ENCODE measurements at regions not wholly inside any gene's neighbourhood (a gene's known extent, or its start where the extent isn't known, plus 50 kb on each side); places are given as distances from the start of the nearest gene placed in this dataset.

GRCh38 chr14:71762575-71762974 lies 169.7 kb upstream of the RGS6 start (continued):
- no peak for TF ChIP-seq ZNF114 (CRISPR knock-in tag; IDR thresholded peaks at IDR 0.05)
- TF ChIP-seq EZH2phosphoT487 (IDR thresholded peaks at IDR 0.05; ENCODE audit: unreplicated experiment): no peak
- no peak for TF ChIP-seq ETS1 (IDR thresholded peaks at IDR 0.05)

GRCh38 chr14:71764701-71765382 lies 167.4 kb upstream of the RGS6 start:
- Histone ChIP-seq H3K9me2 (ENCODE audit: insufficient read depth) (peaks cover 6% of the 10 kb centered on the region; the same call in 1 of the 2 replicates), H4K20me1 (replicated peaks; ENCODE audit: insufficient read depth) (no peaks in the 10 kb centered on the region), H3K79me2 (replicated peaks; ENCODE audit: insufficient read depth) (no peaks in the 10 kb centered on the region), H3F3A (replicated peaks; ENCODE audit: low read depth) (no peaks in the 10 kb centered on the region), H3K4me1 (ENCODE audit: insufficient read depth) (peaks cover 10% of the 10 kb centered on the region; the same call in 1 of the 2 replicates), H2AFZ (peak overlapping the region; percentile 79), H3K36me3 (ENCODE audit: insufficient read depth) (no peaks in the 10 kb centered on the region), H3K4me2 (no peak overlapping the region), H3K4me3 (no peak overlapping the region), H3K27ac (ENCODE audit: low read depth) (no peak overlapping the region), H3K27me3 (ENCODE audit: insufficient read depth) (no peaks in the 10 kb centered on the region)
- Mint-ChIP-seq H3K4me1 (peaks cover 9% of the 10 kb centered on the region), H3K27ac (peak overlapping the region; percentile 22; the same call in 1 of the 2 replicates), H3K4me3 (no peak overlapping the region), H3K9me3 (no peaks in the 10 kb centered on the region; the same call in 2 of the 3 replicates), H3K27me3 (ENCODE audit: insufficient read depth, low read depth, poor library complexity) (no peaks in the 10 kb centered on the region), H3K36me3 (ENCODE audit: low read depth) (no peaks in the 10 kb centered on the region)
- ATAC-seq (peak; percentile 28; the same call in 1 of the 3 replicates), DNase-seq (ENCODE audit: low spot score) (no peak)
- no peak for TF ChIP-seq ZNF114 (CRISPR knock-in tag; IDR thresholded peaks at IDR 0.05)
- TF ChIP-seq REST (IDR thresholded peaks at IDR 0.05; ENCODE audit: unreplicated experiment): no peak
- TF ChIP-seq CTCF (conservative IDR thresholded peaks at IDR 0.05; ENCODE audit: low read depth in 2 of 2): no peak
- no peak for TF ChIP-seq POLR2AphosphoS5 (IDR thresholded peaks at IDR 0.05; ENCODE audit: low read depth)
- TF ChIP-seq CREB1 (CRISPR knock-in tag; IDR thresholded peaks at IDR 0.05; ENCODE audit: low read depth): no peak
- TF ChIP-seq ZNF331 (CRISPR knock-in tag; IDR thresholded peaks at IDR 0.05; ENCODE audit: low read depth): no peak
- TF ChIP-seq JUNB (IDR thresholded peaks at IDR 0.05; ENCODE audit: unreplicated experiment): no peak
- TF ChIP-seq STAT1 (IDR thresholded peaks at IDR 0.05; ENCODE audit: unreplicated experiment): no peak
- TF ChIP-seq ZNF462 (CRISPR knock-in tag; IDR thresholded peaks at IDR 0.05): no peak
- TF ChIP-seq EZH2 (IDR thresholded peaks at IDR 0.05; ENCODE audit: low read depth, unreplicated experiment): no peak

All from GM23338 (cell line).